Lower lobe of right lung (tissue), 2 donors: ENCODE measurements at regions not wholly inside any gene's neighbourhood (a gene's known extent, or its start where the extent isn't known, plus 50 kb on each side); places are given as distances from the start of the nearest gene placed in this dataset.

Experiments
- ATAC-seq, 2 donors: fragments of 200-7000 bp; cut with Tn5 transposase; one replicate each; pipeline ENCODE4 v1.9.1; 2020 to 2022; ENCODE audit warnings: mild to moderate bottlenecking in 2 of 2, moderate library complexity in 2 of 2
- DNase-seq: peaks from one replicate; pipeline ENCODE4 v3.0.0-alpha.2; 2020
- H3K27ac ChIP-seq: fragments of 200-600 bp; one replicate; pipeline ENCODE4 v1.8.0; 2022
- H3K27me3 ChIP-seq: fragments of 200-600 bp; one replicate; pipeline ENCODE4 v1.8.0; 2022; ENCODE audit warnings: low read depth
- H3K36me3 ChIP-seq: fragments of 200-600 bp; one replicate; pipeline ENCODE4 v1.8.0; 2022; ENCODE audit warnings: mild to moderate bottlenecking
- H3K4me1 ChIP-seq: fragments of 200-600 bp; one replicate; pipeline ENCODE4 v1.8.0; 2022
- H3K4me3 ChIP-seq: fragments of 200-600 bp; one replicate; pipeline ENCODE4 v1.8.0; 2022; ENCODE audit warnings: mild to moderate bottlenecking
- H3K9me3 ChIP-seq: fragments of 200-600 bp; one replicate; pipeline ENCODE4 v1.8.0; 2022
- intact Hi-C: fragments of 100-400 bp; cut with DNase I; formaldehyde crosslinking; loops from one replicate; pipeline ENCODE4 v1.11.0; 2022
- TF ChIP-seq, protein P1 (sequence below): fragments of 200-600 bp; IDR thresholded peaks from one replicate; pipeline ENCODE4 v1.8.0; 2022; ENCODE audit warnings: antibody characterized with exemption, mild to moderate bottlenecking
- donor health status: DM: no; HTN: yes; CAD: no; lungs with severe emphysema.

DNA sequence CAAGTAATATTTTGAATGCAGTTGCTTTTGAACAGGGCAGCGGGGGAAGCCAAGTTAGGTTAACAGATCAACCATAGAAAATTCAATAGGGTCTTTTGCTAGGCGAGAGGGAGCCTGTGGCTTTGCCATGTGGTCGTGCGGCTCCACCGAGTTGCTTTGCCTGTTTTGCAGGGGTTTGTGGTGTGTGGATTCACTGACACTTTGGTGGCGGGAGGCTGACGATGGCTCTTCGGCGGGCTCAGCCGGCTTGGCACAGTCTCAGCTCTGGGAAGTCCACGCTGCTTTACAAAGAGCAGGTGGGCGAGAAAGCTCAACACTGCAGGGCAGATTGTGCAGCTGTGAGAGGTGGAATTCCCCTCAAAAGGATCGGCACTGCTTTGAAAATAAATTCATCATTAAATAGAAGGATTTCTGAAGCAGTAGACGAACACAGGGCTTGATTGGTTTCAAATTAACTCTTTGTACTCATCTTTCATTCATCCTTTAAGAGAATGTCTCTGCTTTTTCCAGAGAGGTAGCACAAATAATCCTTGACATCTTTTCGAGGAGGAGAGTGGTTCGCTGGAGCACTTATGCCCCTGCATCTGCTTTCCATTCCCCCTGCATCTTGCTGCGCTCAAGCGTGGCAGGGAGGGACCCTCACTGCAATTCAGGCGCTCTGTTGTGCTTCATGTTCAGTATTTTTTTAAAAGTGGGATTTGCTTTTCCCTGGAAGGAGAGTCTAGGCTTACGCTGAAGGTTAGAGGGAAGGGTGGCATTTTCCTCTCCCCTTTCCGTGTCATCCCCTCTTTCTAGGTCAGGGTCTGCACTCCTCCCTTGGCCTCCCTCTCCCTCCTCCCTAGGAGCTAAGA lies 201.8 kb upstream of the LEF1 start:
- Histone ChIP-seq H3K9me3 (no peaks in the 10 kb centered on the region), H3K4me1 (no peaks in the 10 kb centered on the region), H3K36me3 (no peaks in the 10 kb centered on the region), H3K27ac (no peak overlapping the region), H3K4me3 (no peak overlapping the region), H3K27me3 (no peaks in the 10 kb centered on the region)
- TF ChIP-seq, protein P1, sequence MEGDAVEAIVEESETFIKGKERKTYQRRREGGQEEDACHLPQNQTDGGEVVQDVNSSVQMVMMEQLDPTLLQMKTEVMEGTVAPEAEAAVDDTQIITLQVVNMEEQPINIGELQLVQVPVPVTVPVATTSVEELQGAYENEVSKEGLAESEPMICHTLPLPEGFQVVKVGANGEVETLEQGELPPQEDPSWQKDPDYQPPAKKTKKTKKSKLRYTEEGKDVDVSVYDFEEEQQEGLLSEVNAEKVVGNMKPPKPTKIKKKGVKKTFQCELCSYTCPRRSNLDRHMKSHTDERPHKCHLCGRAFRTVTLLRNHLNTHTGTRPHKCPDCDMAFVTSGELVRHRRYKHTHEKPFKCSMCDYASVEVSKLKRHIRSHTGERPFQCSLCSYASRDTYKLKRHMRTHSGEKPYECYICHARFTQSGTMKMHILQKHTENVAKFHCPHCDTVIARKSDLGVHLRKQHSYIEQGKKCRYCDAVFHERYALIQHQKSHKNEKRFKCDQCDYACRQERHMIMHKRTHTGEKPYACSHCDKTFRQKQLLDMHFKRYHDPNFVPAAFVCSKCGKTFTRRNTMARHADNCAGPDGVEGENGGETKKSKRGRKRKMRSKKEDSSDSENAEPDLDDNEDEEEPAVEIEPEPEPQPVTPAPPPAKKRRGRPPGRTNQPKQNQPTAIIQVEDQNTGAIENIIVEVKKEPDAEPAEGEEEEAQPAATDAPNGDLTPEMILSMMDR: no peak
- intact Hi-C loops: no loop called here
- no peak for DNase-seq
- ATAC-seq: no peak

DNA sequence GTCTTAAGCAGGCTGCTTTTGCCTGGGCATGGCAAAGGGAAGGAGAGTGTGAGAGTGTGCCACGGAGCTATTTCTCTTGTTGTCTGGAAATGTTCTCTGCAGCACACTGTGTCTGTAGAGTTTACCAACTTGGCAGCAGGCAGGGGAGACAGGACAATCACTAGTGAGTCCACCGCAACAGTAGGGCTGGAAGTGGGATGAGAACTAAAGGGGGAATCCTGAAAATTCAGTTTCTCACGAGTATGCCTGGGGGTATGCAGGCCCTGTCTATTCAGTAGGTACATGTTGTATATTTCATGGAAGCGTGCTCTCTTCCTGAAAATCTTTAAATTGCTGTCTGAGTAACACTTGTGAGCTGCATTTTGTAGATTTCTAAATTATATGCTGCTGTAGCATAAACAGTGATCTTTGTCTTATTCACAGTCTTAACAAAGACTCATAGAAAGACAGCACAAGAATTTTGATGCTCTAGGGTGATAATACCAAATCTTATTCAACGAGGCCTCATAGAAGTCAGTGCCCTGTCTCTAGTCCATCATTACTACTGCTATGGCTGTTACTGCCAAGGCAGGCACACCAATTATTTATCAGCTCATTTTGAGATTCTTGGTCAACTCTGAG lies 200.4 kb upstream of the LEF1 start:
- TF ChIP-seq, protein P1: no peak
- intact Hi-C loops: no loop called here
- ATAC-seq (no peak), DNase-seq (no peak)
- Histone ChIP-seq H3K4me1 (no peaks in the 10 kb centered on the region), H3K4me3 (no peak overlapping the region), H3K27ac (no peak overlapping the region), H3K27me3 (no peaks in the 10 kb centered on the region), H3K9me3 (no peaks in the 10 kb centered on the region), H3K36me3 (no peaks in the 10 kb centered on the region)

DNA sequence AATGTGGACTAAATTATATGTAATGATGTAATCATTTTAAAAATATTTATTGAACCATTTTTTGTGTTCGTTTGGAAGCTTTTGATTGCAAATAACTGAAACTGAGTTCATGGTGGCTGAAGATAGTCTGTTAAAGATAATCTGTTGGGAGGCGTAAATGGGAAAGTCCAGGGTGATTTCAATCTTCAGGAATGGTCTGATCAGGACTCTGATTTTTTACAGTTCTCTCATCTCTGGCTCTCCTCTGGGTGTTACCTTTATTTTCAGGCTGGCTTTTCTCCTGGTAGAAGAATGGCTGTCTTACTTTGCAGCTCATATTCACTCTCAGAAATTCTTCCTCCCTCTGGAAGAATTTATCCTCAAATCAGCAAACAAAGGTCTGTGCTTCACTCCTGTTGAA lies 199.0 kb upstream of the LEF1 start:
- intact Hi-C loops: no loop called here
- no peak for DNase-seq
- Histone ChIP-seq H3K36me3 (no peaks in the 10 kb centered on the region), H3K4me3 (no peak overlapping the region), H3K9me3 (no peaks in the 10 kb centered on the region), H3K27ac (no peak overlapping the region), H3K4me1 (no peaks in the 10 kb centered on the region), H3K27me3 (no peaks in the 10 kb centered on the region)
- no peak for ATAC-seq
- TF ChIP-seq, protein P1: no peak

DNA sequence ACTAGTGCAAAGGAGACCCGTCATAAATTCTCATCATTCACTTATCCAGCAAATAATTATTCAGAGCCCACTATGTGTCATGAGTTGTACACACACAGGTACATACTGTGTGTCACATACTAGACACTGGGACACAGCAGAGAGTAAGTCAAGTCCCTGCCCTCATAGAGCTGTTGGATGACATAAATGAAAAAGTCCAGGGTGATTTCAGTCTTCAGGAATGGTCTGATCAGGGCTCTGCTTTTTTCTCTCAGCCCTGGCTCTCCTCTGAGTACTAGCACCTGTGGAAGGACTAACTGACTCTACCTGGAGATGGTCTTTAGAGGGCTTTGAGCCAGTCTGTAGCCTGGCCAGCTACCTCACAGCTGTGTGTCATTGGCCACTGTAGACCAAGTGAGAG lies 198.0 kb upstream of the LEF1 start:
- H3K4me1 ChIP-seq: no peaks in the 10 kb centered on the region

DNA sequence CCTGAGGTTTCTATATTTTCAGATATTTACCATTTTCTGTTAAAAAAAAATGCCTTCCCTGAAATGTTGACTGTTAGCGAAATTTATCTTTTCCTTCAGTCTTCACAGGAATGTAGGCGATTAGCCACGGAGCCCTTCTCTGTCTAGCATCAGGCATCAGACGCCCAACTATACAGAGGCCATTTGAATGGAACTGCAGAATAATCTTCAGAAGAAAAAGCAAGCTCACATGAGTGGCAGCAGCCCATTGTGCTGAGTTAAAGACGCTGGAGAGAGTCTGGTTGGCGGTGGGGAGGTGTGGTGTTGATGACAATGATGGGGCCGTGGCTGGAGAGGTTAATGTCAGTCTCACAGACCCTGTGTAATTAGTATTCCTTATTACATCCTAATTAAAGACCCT lies 196.8 kb upstream of the LEF1 start:
- TF ChIP-seq, protein P1: no peak
- no peak overlapping the region for H3K4me3 ChIP-seq
- DNase-seq: no peak
- H3K27me3 ChIP-seq: no peaks in the 10 kb centered on the region
- peaks cover 4% of the 10 kb centered on the region for H3K4me1 ChIP-seq
- no peak for ATAC-seq
- H3K36me3 ChIP-seq: no peaks in the 10 kb centered on the region
- intact Hi-C loops: no loop called here
- no peak overlapping the region for H3K27ac ChIP-seq
- H3K9me3 ChIP-seq: no peaks in the 10 kb centered on the region

More for the DNA sequence above, 198.0 kb upstream of the LEF1 start:
- no peaks in the 10 kb centered on the region for H3K27me3 ChIP-seq
- ATAC-seq: no peak
- intact Hi-C loops: no loop called here
- TF ChIP-seq, protein P1: no peak
- H3K9me3 ChIP-seq: no peaks in the 10 kb centered on the region
- no peaks in the 10 kb centered on the region for H3K36me3 ChIP-seq
- no peak for DNase-seq
- H3K4me3 ChIP-seq: no peak overlapping the region
- H3K27ac ChIP-seq: no peak overlapping the region
